Keratinocyte (primary cell): ENCODE measurements at regions not wholly inside any gene's neighbourhood (a gene's known extent, or its start where the extent isn't known, plus 50 kb on each side); places are given as distances from the start of the nearest gene placed in this dataset.

ENCODE experiments used
- DNase-seq: peaks from one replicate; pipeline ENCODE4 v3.0.0-alpha.2; 2011; ENCODE audit warnings: low read depth, missing footprints, low spot score
- FAIRE-seq: peaks from 2 replicates; lab custom pipeline; 2011; peaks lifted over from hg19 to GRCh38; lab: Jason Lieb, UNC
- H2AFZ ChIP-seq: 2 replicates; pipeline ENCODE4 v1.6.0; 2012; ENCODE audit warnings: low read length, control low read depth, inconsistent platforms; ENCODE audit not compliant: control insufficient read depth
- H3K27ac ChIP-seq: 2 replicates; pipeline ENCODE4 v1.5.1; 2011; ENCODE audit warnings: low read length; ENCODE audit not compliant: control insufficient read depth, insufficient read depth
- H3K27me3 ChIP-seq: 3 replicates; pipeline ENCODE4 v1.6.0; 2011; ENCODE audit warnings: low read length; ENCODE audit not compliant: control insufficient read depth, insufficient read depth; ENCODE audit errors: extremely low read depth
- H3K36me3 ChIP-seq, 2 experiments: 2 replicates in 1 of 2; 3 replicates in 1 of 2; pipeline ENCODE4 v1.5.1; 2011; ENCODE audit warnings: low read length in 2 of 2, mild to moderate bottlenecking in 1 of 2; ENCODE audit not compliant: control insufficient read depth in 2 of 2, insufficient read depth in 2 of 2; ENCODE audit errors: extremely low read depth in 1 of 2
- H3K4me1 ChIP-seq: 3 replicates; pipeline ENCODE4 v1.5.1; 2011; ENCODE audit warnings: low read length; ENCODE audit not compliant: control insufficient read depth, insufficient read depth; ENCODE audit errors: extremely low read depth
- H3K4me2 ChIP-seq: 3 replicates; pipeline ENCODE4 v1.6.0; 2011; ENCODE audit warnings: low read depth, low read length; ENCODE audit not compliant: control insufficient read depth, insufficient read depth; ENCODE audit errors: extremely low read depth
- H3K4me3 ChIP-seq, 3 experiments: fragments of 200-600 bp in 1 of 3; sonication (generic) in 1 of 3; 2 replicates in 2 of 3; 3 replicates in 1 of 3; pipeline ENCODE4 v1.5.1; 2011 to 2016; ENCODE audit warnings: low read length in 3 of 3, mild to moderate bottlenecking in 3 of 3, control low read depth in 2 of 3, inconsistent platforms in 1 of 3, low read depth in 1 of 3, mixed read lengths in 1 of 3, mixed run types in 1 of 3, moderate library complexity in 1 of 3; ENCODE audit not compliant: control insufficient read depth in 2 of 3, insufficient read depth in 2 of 3; ENCODE audit errors: extremely low read depth in 1 of 3
- H3K79me2 ChIP-seq: 2 replicates; pipeline ENCODE4 v1.6.0; 2012; ENCODE audit warnings: low read length; ENCODE audit not compliant: control insufficient read depth, insufficient read depth
- H3K9ac ChIP-seq: 3 replicates; pipeline ENCODE4 v1.6.0; 2011; ENCODE audit warnings: low read length; ENCODE audit not compliant: control insufficient read depth, insufficient read depth; ENCODE audit errors: extremely low read depth
- H3K9me1 ChIP-seq: 3 replicates; pipeline ENCODE4 v1.6.0; 2011; ENCODE audit warnings: low read length; ENCODE audit not compliant: control insufficient read depth, insufficient read depth; ENCODE audit errors: extremely low read depth
- H3K9me3 ChIP-seq: 2 replicates; pipeline ENCODE4 v1.5.1; 2012; ENCODE audit warnings: low read depth, low read length; ENCODE audit not compliant: control insufficient read depth
- H4K20me1 ChIP-seq: 3 replicates; pipeline ENCODE4 v1.6.0; 2011; ENCODE audit warnings: low read length; ENCODE audit not compliant: control insufficient read depth, insufficient read depth; ENCODE audit errors: extremely low read depth
- CTCF ChIP-seq, 3 experiments: IDR thresholded peaks in 1 of 3; conservative IDR thresholded peaks in 1 of 3; optimal IDR thresholded peaks in 1 of 3; 2 replicates in 2 of 3; 3 replicates in 1 of 3; pipeline versions ENCODE3 to v1.5.1; 2011; ENCODE audit warnings: low read length in 3 of 3, mild to moderate bottlenecking in 3 of 3, moderate library complexity in 2 of 3, control low read depth in 1 of 3, inconsistent platforms in 1 of 3; ENCODE audit not compliant: insufficient read depth in 2 of 3; ENCODE audit errors: extremely low read depth in 1 of 3
- EZH2 ChIP-seq: IDR thresholded peaks from one replicate; pipeline ENCODE4 v1.6.1; 2012; ENCODE audit warnings: inconsistent platforms, mild to moderate bottlenecking, low read length, moderate library complexity
- dilution Hi-C: fragments of 300-500 bp; cut with MboI; formaldehyde crosslinking; loops from one replicate; pipeline ENCODE4 v1.7.0; 2020; ENCODE audit warnings: low sequenced_read_pairs; ENCODE audit not compliant: extremely low pct_ligation_motif_present

DNA sequence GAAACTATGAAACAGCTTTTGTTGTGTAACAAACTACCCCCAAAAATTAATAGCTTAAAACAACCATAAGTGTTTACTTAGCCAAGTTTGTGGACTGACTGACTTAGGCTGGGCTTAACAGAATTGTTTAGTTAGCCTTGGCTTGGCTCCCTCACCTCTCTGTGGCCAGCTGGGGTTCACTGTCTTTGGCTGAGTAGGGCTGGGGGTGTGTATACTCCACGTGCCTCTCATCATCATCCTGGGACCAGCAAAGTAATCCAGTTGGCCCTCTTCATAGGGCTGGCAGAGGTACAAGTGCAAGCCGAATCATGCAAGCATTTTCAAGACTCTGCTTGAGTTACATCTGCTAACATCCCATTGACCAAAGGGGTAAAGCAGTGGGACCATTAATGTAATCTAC is 252.3 kb downstream of the BRINP2 start:
- no peaks in the 10 kb centered on the region for H3K36me3 ChIP-seq
- no peaks in the 10 kb centered on the region for H3K9me3 ChIP-seq
- no peak overlapping the region for H3K27ac ChIP-seq
- H3K79me2 ChIP-seq, result no peaks in the 10 kb centered on the region
- dilution Hi-C loops, result no loop called here
- no peak overlapping the region for H3K9ac ChIP-seq
- no peaks in the 10 kb centered on the region for H3K9me1 ChIP-seq
- DNase-seq (no peak), FAIRE-seq (no peak)
- H3K4me3 ChIP-seq, result no peak overlapping the region
- H3K4me1 ChIP-seq, result no peaks in the 10 kb centered on the region
- H4K20me1 ChIP-seq, result no peaks in the 10 kb centered on the region
- no peaks in the 10 kb centered on the region for H3K27me3 ChIP-seq
- no peak overlapping the region for H3K4me2 ChIP-seq
- TF ChIP-seq CTCF (optimal IDR thresholded peaks at IDR 0.05 in 1 of 3, IDR thresholded peaks at IDR 0.05 in 1 of 3, conservative IDR thresholded peaks at IDR 0.05 in 1 of 3; ENCODE audit: extremely low read depth in 1 of 3, insufficient read depth in 2 of 3, low read length in 3 of 3) (no peak), EZH2 (no peak)
- no peak overlapping the region for H2AFZ ChIP-seq

DNA sequence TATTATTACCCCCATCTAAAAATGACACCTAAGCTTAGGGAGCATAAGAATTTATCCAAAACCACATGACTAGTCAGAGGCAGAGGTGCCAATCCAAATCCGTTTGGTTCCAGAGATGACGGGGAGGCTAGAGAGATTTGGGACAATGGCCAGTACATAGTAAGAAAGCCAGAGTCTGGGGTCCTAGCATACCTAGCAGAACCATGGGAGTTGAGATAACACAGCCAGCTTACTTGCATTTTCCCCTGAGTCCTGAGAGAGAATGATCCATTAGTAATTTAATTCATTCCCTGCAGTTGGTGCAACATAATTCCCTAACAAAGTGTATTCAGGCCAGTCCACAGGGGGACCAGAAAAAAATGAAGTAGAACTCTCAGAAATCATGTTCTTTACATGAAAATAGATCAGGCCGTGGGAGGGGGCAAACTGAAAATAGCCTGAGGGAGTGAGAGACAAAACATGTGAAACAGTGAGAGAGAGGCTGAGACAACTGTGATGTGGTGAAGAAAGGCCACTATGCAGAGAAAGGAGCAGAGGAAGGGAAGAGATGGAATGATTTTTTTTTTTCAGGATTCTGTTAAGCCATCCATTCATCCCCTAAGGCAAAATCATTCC is 243.3 kb downstream of the BRINP2 start:
- dilution Hi-C loops, result no loop called here
- no peak overlapping the region for H2AFZ ChIP-seq
- H3K9ac ChIP-seq, result no peak overlapping the region
- H3K4me1 ChIP-seq, result no peaks in the 10 kb centered on the region
- no peaks in the 10 kb centered on the region for H3K36me3 ChIP-seq
- FAIRE-seq (no peak), DNase-seq (no peak)
- no peak overlapping the region for H3K4me2 ChIP-seq
- H3K4me3 ChIP-seq, result no peak overlapping the region
- no peaks in the 10 kb centered on the region for H3K79me2 ChIP-seq
- H3K9me3 ChIP-seq, result no peaks in the 10 kb centered on the region
- TF ChIP-seq CTCF (optimal IDR thresholded peaks at IDR 0.05 in 1 of 3, IDR thresholded peaks at IDR 0.05 in 1 of 3, conservative IDR thresholded peaks at IDR 0.05 in 1 of 3; ENCODE audit: extremely low read depth in 1 of 3, insufficient read depth in 2 of 3, low read length in 3 of 3), result no peak
- H3K27me3 ChIP-seq, result peaks cover 19% of the 10 kb centered on the region
- H3K27ac ChIP-seq, result no peak overlapping the region
- no peaks in the 10 kb centered on the region for H3K9me1 ChIP-seq
- H4K20me1 ChIP-seq, result no peaks in the 10 kb centered on the region
